ENCODE measurements at regions not wholly inside any gene's neighbourhood (a gene's known extent, or its start where the extent isn't known, plus 50 kb on each side); places are given as distances from the start of the nearest gene placed in this dataset.

DNA sequence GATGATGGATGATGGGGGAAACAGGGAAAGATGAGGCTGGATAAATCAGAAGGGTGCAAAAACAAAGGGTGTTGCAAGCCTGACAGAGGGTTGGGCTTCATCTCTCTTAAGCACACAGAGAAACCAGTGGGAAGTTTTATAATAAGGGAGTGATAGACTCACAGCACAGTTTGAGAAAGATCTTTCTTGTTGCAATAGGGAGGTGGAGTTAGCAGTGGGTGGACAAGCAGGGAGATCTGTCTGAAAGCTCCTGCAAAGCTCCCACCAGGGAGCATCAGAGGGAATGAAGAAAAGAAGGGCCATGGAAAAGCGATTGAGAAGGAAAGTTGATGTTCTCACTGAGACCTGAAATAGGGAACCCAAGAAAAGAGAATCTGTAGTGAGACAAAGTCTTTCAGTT lies 64.9 kb downstream of the BOD1L2 start:
- 74 to 93% (median 86%) methylated on average over 1 of the region's 1 CpG for WGBS, 5 donors
- Histone ChIP-seq H3K27me3 (peaks cover 0 to 35% (median 14%) of the 10 kb centered on the region in 3 donors), H3K9me3 (peaks cover 0 to 4% (median 0%) of the 10 kb centered on the region in 4 donors), H3K4me1 (peaks cover 0 to 16% (median 7%) of the 10 kb centered on the region in 4 donors), H3K4me3 (no peak overlapping the region), H3K27ac (no peak overlapping the region), H3K36me3 (no peaks in the 10 kb centered on the region)
- no peak for TF ChIP-seq POLR2AphosphoS5 (IDR thresholded peaks at IDR 0.05)
- TF ChIP-seq, protein P1, sequence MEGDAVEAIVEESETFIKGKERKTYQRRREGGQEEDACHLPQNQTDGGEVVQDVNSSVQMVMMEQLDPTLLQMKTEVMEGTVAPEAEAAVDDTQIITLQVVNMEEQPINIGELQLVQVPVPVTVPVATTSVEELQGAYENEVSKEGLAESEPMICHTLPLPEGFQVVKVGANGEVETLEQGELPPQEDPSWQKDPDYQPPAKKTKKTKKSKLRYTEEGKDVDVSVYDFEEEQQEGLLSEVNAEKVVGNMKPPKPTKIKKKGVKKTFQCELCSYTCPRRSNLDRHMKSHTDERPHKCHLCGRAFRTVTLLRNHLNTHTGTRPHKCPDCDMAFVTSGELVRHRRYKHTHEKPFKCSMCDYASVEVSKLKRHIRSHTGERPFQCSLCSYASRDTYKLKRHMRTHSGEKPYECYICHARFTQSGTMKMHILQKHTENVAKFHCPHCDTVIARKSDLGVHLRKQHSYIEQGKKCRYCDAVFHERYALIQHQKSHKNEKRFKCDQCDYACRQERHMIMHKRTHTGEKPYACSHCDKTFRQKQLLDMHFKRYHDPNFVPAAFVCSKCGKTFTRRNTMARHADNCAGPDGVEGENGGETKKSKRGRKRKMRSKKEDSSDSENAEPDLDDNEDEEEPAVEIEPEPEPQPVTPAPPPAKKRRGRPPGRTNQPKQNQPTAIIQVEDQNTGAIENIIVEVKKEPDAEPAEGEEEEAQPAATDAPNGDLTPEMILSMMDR (IDR thresholded peaks at IDR 0.05) = no peak
- no peak for TF ChIP-seq POLR2A (IDR thresholded peaks at IDR 0.05)
- TF ChIP-seq EP300 (IDR thresholded peaks at IDR 0.05) = no peak
- intact Hi-C loops (cut with DNase I; ENCODE audit: low total_unique reads) = no loop called here
- no peak for DNase-seq

DNA sequence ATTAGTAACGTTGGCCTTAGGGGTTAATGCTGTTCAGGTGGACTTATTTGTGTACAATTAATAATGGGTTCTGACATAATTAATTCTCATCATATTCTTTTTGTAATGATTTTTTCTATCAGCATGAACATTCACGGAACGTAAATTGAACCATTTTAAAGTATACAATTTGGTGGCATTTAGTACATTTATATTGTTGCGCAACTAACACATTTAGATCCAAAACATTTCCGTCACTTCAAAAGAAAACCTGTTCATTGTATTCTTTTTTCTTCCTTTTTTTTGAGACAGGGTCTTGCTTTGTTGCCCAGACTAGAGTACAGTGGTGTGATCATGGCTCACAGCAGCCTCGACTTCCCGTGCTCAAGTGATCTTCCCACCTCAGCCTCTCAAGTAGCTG lies 65.8 kb downstream of the BOD1L2 start:
- TF ChIP-seq POLR2A (IDR thresholded peaks at IDR 0.05) = no peak
- TF ChIP-seq, protein P1 (IDR thresholded peaks at IDR 0.05) = no peak
- no peak for TF ChIP-seq EP300 (IDR thresholded peaks at IDR 0.05)
- no peak for TF ChIP-seq POLR2AphosphoS5 (IDR thresholded peaks at IDR 0.05)
- peaks cover 0 to 4% (median 0%) of the 10 kb centered on the region in 4 donors for H3K9me3 ChIP-seq
- H3K27me3 ChIP-seq = peaks cover 0 to 35% (median 14%) of the 10 kb centered on the region in 3 donors
- 82 to 91% (median 89%) methylated on average over 7 of the region's 7 CpGs for WGBS, 5 donors
- intact Hi-C loops (cut with DNase I; ENCODE audit: low total_unique reads) = no loop called here
- no peaks in the 10 kb centered on the region for H3K36me3 ChIP-seq
- no peak overlapping the region for H3K27ac ChIP-seq
- H3K4me3 ChIP-seq = no peak overlapping the region
- peaks cover 0 to 16% (median 7%) of the 10 kb centered on the region in 4 donors for H3K4me1 ChIP-seq
- DNase-seq = no peak

DNA sequence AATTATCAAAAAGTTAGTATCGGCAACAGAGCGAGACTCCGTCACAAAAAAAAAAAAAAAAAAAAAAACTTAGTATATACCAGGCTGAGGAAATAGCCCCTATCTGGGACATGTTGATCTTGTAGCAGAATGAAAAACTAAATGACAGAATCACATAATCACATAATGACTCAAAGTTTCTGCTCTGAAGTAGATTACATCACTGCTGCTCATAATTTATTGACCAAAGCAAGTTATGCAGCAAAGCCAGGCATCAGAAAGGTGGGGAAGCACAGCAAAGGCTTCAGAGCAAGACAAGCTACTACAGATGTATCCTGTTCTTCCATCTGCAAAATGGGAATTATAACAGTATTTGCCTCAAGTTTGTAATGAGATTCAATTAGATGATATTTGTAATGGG lies 68.1 kb downstream of the BOD1L2 start:
- WGBS, 5 donors = 94 to 99% (median 97%) methylated on average over 3 of the region's 3 CpGs
- peaks cover 0 to 4% (median 0%) of the 10 kb centered on the region in 4 donors for H3K9me3 ChIP-seq
- H3K36me3 ChIP-seq = no peaks in the 10 kb centered on the region
- H3K4me1 ChIP-seq = peaks cover 0 to 11% (median 5%) of the 10 kb centered on the region in 4 donors
- intact Hi-C loops (cut with DNase I; ENCODE audit: low total_unique reads) = no loop called here
- no peak for DNase-seq
- H3K4me3 ChIP-seq = no peak overlapping the region
- no peak overlapping the region for H3K27ac ChIP-seq
- TF ChIP-seq, protein P1 (IDR thresholded peaks at IDR 0.05) = no peak
- TF ChIP-seq POLR2A (IDR thresholded peaks at IDR 0.05) = no peak
- peaks cover 0 to 17% (median 3%) of the 10 kb centered on the region in 3 donors for H3K27me3 ChIP-seq

DNA sequence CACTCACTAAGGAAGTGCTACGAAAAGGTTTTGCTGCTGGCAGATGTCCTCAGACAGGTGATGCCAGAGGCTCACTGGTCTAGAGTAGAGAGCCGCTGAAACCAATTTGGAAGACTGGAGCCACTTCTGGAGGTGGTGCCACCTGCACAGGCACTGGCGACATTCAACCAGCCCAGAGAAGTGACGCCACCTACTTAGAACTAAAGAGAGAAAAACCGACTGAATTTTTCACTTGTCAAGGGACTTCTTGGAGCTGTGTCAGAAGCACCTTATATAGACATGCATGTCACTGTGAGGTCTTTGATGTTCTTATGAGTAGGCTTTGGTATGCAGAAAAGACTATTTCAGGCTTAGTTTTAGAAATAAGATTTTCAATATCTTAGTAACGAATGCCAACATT lies 71.4 kb downstream of the BOD1L2 start:
- Histone ChIP-seq H3K9me3 (peaks cover 0 to 4% (median 0%) of the 10 kb centered on the region in 4 donors), H3K27me3 (peaks cover 0 to 26% (median 0%) of the 10 kb centered on the region in 3 donors), H3K27ac (no peak overlapping the region), H3K4me1 (no peaks in the 10 kb centered on the region), H3K36me3 (no peaks in the 10 kb centered on the region), H3K4me3 (no peak overlapping the region)
- intact Hi-C loops (cut with DNase I; ENCODE audit: low total_unique reads) = no loop called here
- TF ChIP-seq POLR2A (IDR thresholded peaks at IDR 0.05) (no peak), EP300 (IDR thresholded peaks at IDR 0.05) (no peak), POLR2AphosphoS5 (IDR thresholded peaks at IDR 0.05) (no peak)
- TF ChIP-seq, protein P1 (IDR thresholded peaks at IDR 0.05) = no peak
- DNase-seq = no peak
- WGBS, 5 donors = 75 to 93% (median 88%) methylated on average over 6 of the region's 6 CpGs
